PFSK-1 (cell line): ENCODE measurements at regions not wholly inside any gene's neighbourhood (a gene's known extent, or its start where the extent isn't known, plus 50 kb on each side); places are given as distances from the start of the nearest gene placed in this dataset.

Experiments
- FOXP2 ChIP-seq: optimal IDR thresholded peaks from 2 replicates; pipeline ENCODE3; 2011; ENCODE audit warnings: borderline replicate concordance, control low read depth, inconsistent platforms; ENCODE audit not compliant: insufficient read depth; ENCODE audit errors: extremely low read length, extremely low read depth
- POLR2AphosphoS5 ChIP-seq: IDR thresholded peaks from 2 replicates; pipeline ENCODE4 v1.6.1; 2012; ENCODE audit warnings: low read depth, mild to moderate bottlenecking, control low read depth, low read length, moderate library complexity
- REST ChIP-seq, 2 experiments: IDR thresholded peaks; 2 replicates each; pipeline versions ENCODE4 v1.6.1 to v1.8.0; 2011 to 2012; ENCODE audit warnings: low read depth in 2 of 2, low read length in 2 of 2, control low read depth in 1 of 2, inconsistent platforms in 1 of 2, mild to moderate bottlenecking in 1 of 2, moderate library complexity in 1 of 2; ENCODE audit not compliant: insufficient read depth in 1 of 2
- SIN3A ChIP-seq: IDR thresholded peaks from 2 replicates; pipeline ENCODE4 v1.6.1; 2012; ENCODE audit warnings: mild to moderate bottlenecking, low read length, moderate library complexity, borderline replicate concordance; ENCODE audit not compliant: insufficient read depth
- TAF1 ChIP-seq: IDR thresholded peaks from 2 replicates; pipeline ENCODE4 v1.6.1; 2012; ENCODE audit warnings: low read length, control low read depth, borderline replicate concordance; ENCODE audit not compliant: insufficient read depth

DNA sequence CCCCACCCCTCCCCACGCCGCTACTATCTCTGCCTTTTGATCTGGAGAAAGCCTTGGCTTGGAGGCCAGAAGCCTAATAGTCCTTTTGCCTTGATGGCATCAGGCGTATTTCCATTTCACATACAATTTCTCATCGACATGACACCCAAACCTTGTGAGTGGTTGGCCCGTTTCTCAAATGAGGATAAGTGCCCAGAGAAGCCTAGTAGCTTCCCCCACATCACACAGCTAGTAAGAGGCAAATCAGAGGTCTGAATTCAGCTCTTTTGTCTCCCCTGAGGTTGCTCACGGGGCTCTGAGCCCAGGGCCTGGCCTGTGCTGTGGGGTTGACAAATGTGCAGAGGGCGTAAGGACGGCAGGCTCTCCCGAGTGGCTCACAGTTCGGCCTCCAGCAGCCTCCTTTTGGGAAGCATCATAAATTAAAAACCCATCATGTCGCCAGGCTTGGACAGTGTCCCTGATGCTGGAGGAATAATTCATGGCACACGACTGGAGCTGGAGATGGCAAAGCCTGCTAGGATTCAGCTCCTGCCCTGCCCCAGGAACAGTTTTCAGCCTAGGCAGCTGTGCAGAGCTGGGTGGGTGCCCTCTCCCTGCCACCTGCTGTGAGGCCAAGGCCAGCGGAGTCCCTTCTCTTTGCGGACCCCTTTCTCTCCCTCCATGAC, 263.8 kb downstream of the NSG2 start:
- TF ChIP-seq REST (IDR thresholded peaks at IDR 0.05; ENCODE audit: insufficient read depth in 1 of 2, low read depth in 2 of 2, low read length in 2 of 2) (no peak), TAF1 (no peak), FOXP2 (no peak)

DNA sequence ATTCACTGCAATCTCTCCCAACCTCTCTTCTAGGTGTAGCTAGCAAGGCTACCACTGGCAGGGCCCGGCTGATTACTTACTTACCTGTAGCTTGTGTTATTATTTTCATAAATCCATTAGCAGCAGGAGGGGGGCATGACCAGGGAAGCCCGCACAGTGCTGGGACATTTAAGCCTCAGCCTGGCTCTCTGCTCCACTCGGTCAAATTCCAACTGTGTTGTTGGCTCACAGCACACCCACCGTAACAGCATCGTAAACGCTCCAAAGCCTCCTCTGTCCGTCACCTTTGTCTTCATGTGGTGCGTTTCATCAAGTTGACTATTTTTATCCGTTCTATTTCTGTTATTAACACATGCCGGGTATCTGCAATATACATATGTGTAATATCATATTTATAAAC, 264.7 kb downstream of the NSG2 start:
- TF ChIP-seq TAF1 (no peak), POLR2AphosphoS5 (no peak), FOXP2 (no peak), SIN3A (no peak), REST (IDR thresholded peaks at IDR 0.05; ENCODE audit: insufficient read depth in 1 of 2, low read depth in 2 of 2, low read length in 2 of 2) (no peak)

DNA sequence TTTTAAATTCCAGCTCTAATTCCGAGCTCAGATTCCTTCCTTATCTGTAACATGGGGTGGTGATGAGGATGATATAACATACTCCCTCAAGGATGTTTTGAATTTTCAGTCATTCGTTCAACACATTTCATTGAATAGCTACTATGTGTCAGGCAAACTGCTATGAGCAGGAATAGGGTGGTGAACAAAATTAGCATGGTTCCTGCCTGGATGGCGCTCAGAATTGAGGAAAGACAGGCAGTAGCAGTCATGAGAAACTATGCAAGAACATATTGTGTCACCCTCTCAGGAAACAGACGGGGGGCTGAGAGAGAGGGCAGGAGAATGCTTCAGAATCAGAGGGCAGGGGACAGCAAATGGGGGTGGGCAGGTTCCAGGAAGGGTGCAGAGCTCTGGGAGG, 265.2 kb downstream of the NSG2 start:
- TF ChIP-seq REST (IDR thresholded peaks at IDR 0.05; ENCODE audit: insufficient read depth in 1 of 2, low read depth in 2 of 2, low read length in 2 of 2) = no peak
- TF ChIP-seq FOXP2 = no peak
- no peak for TF ChIP-seq POLR2AphosphoS5
- no peak for TF ChIP-seq TAF1
- TF ChIP-seq SIN3A = no peak

GRCh38 chr5:174311121-174311520, 265.6 kb downstream of the NSG2 start:
- TF ChIP-seq FOXP2 (no peak), REST (IDR thresholded peaks at IDR 0.05; ENCODE audit: insufficient read depth in 1 of 2, low read depth in 2 of 2, low read length in 2 of 2) (no peak), TAF1 (no peak), POLR2AphosphoS5 (no peak), SIN3A (no peak)
